ENCODE measurements at regions not wholly inside any gene's neighbourhood (a gene's known extent, or its start where the extent isn't known, plus 50 kb on each side); places are given as distances from the start of the nearest gene placed in this dataset.

DNA sequence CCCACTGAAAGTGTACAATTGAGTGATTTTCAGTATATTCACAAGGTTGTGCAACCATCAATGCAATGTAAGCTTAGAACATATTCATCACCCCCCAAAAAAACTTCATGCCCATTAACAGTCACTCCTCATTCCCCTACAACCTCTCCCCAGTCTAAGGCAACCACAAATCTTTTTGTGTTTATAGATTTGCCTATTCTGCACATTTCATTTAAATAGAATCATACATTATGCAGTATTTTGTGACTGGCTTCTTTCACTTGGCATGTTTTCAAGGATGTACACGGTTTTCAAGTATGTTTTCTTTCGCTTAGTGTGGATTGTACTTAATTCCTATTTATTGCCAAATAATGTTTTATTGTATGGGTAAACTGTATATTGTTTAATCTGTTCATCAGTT lies 95.6 kb upstream of the ADRA1D start:
- TF ChIP-seq, protein P1, sequence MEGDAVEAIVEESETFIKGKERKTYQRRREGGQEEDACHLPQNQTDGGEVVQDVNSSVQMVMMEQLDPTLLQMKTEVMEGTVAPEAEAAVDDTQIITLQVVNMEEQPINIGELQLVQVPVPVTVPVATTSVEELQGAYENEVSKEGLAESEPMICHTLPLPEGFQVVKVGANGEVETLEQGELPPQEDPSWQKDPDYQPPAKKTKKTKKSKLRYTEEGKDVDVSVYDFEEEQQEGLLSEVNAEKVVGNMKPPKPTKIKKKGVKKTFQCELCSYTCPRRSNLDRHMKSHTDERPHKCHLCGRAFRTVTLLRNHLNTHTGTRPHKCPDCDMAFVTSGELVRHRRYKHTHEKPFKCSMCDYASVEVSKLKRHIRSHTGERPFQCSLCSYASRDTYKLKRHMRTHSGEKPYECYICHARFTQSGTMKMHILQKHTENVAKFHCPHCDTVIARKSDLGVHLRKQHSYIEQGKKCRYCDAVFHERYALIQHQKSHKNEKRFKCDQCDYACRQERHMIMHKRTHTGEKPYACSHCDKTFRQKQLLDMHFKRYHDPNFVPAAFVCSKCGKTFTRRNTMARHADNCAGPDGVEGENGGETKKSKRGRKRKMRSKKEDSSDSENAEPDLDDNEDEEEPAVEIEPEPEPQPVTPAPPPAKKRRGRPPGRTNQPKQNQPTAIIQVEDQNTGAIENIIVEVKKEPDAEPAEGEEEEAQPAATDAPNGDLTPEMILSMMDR (IDR thresholded peaks at IDR 0.05; ENCODE audit: extremely low read depth in 1 of 2, insufficient read depth in 1 of 2, low read depth in 1 of 2, low read length in 2 of 2), result no peak
- no peak for TF ChIP-seq MAX (IDR thresholded peaks at IDR 0.05; ENCODE audit: insufficient read depth, insufficient read length)
- TF ChIP-seq EZH2 (IDR thresholded peaks at IDR 0.05; ENCODE audit: borderline replicate concordance, low read depth, low read length, severe bottlenecking), result no peak
- no peak for TF ChIP-seq POLR2AphosphoS5 (IDR thresholded peaks at IDR 0.05; ENCODE audit: insufficient read depth, low read depth, low read length)
